HG02571 (cell line): ENCODE measurements at regions not wholly inside any gene's neighbourhood (a gene's known extent, or its start where the extent isn't known, plus 50 kb on each side); places are given as distances from the start of the nearest gene placed in this dataset.
"Not testable (repeated sequence)": the region's sequence is repeated elsewhere in the genome, so short reads cannot be mapped to it uniquely, and the experiment has no call there.

Experiments
- ATAC-seq: cut with Tn5 transposase; IDR thresholded peaks from one replicate; pipeline ENCODE4 v1.9.1; 2021; ENCODE audit warnings: mild to moderate bottlenecking, moderate library complexity; ENCODE audit not compliant: unreplicated experiment

DNA sequence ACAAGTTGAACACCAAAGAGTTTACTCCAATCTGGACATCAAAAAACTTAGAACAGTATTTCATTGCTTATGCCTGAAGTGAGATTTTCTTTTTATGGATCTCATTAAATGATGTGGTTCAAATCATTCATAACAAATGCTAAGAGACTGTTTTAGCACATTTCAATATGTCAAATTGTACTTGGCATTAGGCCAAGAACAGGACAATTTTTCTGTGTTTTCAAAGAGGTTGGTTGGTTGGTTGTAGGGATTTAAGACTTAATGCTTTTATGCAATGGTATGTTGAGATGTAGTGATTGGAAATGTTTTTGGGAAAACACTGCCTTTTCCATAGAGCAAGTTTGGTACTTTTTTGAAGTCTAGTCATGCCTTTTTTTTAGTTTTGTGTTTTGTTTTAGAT is 510.4 kb downstream of the ZNF674 start:
- ATAC-seq = no peak

DNA sequence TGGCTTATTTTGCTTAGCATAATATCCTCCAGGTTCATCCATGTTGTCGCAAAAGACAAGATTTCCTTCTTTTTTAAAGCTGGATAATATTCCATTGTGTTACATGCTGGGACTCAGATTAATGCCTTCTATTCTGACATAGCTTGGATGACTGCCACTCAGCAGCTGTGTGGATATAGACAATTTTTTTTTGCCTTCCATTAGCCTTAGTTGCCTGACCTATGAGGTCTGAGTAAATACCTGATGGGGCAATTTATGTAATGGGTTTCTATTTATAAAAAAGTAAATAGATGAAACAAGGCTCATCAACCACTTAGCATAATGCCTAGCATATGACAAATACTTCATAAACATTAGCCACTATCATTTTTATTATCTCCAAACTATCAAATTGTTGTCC is 515.4 kb downstream of the ZNF674 start:
- no peak for ATAC-seq

DNA sequence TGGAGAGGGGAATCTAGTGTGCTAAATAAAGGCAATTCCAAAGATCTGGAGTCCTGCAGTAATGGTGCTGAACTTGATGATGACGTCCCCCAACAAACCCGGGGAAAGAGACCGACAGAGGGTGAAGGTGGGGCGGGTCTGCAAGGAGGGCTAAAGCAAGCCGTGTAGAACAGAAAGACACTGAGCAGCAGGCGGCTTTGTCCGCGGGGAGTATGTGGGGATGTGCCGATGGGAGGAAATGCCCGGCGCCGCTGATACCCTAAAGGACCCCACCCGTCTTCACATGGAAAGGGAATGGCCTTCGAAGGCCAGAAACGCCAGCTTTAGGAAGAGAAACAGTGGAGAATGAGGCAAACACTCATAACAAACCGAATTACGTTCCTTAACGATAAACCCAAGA is 528.9 kb downstream of the ZNF674 start:
- ATAC-seq = no peak

DNA sequence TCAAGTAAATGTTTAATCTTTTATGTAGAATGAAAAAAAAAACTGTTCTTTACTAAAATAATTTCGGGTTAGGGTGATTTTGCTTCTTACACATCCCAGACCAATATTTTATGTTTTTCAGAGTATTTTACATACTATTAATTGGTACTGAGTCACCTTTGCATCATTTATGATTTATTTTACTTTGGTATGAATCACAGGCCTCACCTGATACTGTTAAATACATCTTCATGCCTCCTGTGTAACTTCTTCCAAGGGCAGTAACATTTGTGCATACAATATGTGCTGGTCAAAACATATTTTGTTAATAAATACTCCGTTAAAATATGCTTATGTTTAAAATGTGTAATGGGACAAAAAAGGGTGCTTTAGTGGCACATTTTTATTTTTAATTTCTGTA is 529.6 kb downstream of the ZNF674 start:
- no peak for ATAC-seq

DNA sequence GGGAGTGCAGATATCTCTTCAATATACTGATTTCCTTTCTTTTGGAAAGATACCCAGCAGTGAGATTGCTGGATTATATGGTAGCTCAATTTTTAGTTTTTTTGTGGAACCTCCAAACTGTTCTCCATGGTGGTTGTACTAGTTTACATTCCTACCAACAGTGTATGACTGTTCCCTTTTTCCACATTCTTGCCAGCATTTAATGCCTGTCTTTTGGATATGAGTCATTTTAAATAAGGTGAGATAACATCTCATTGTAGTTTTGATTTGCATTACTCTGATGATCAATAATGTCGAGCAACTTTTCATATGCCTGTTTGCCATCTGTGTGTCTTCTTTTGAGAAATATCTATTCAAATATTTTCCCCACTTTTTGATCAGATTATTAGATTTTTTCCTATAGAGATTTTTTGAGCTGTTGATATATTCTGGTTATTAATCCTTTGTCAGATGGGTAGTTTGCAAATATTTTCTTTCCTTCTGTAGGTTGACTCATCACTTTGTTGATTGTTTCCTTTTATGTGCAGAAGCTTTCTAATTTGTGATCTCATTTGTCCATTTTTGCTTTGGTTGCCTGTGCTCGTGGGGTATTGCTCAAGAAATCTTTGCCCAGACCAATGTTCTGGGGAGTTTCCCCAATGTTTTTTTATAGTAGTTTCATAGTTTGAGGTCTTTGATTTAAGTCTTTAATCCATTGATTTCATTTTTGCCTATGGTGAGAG is 552.7 kb downstream of the ZNF674 start:
- no peak for ATAC-seq

DNA sequence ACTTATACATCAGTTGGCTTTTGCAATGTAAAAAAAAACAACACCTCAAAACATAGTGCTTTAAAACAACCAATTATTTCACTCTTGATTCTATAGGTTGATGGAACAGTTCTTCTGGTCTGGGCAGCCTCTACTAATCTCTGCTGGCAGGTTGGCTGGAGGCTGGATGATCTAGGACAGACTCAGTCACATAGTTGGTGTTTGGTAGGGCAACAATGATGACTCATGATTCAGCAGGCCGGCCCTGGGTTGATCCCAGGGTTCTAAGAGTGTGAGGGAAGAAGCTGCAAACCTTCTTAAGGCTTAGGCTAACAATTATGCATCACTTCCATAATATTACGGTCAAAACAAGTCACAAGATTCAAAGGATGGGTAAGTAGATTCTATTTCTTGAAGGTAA is 558.2 kb downstream of the ZNF674 start:
- ATAC-seq = no peak

DNA sequence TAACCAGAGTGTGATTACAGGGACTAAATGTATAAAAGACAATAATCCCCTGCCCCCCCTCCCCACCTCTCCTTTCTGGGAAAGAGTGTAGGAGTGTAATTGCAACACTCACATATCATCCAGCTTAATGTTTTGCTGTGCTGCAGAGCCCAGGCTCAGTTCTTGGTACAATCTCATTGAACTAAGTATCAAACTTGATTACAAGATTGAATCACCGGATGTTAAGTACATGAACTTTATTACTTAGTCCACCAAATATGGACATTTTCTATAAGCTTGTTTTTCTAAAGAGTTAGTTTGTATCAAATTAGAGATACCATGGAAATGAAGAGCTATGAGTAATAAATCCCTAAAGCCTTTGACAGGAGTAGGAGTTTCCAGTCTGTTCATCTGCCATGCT is 559.1 kb downstream of the ZNF674 start:
- ATAC-seq = no peak

DNA sequence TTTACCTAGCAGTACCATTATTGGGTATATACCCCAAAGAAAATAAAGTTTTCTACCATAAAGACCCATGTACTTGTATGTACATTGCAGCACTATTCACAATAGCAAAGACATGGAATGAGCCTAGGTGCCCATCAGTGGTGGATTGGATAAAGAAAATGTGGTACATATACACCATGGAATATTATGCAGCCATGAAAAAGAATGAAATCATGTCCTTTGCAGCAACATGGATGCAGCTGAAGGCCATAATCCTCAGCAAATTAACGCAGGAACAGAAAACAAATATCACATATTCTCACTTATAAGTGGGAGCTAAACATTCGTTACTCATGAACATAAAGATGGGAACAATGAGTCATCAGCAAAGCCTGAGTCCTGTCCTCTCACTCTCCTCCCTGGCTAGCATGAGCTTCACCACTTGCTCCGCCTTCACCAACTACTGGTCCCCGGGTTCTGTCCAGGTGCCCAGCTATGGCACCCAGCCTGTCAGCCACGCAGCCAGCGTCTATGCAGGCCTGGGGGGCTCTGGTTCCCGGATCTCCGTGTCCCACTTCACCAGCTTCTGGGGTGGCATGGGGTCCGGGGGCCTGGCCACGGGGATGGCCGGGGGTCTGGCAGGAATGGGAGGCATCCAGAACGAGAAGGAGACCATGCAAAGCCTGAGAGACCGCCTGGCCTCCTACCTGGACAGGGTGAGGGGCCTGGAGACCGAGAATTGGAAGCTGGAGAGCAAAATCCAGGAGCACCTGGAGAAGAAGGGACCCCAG is 562.1 kb downstream of the ZNF674 start:
- ATAC-seq = not testable (repeated sequence)

DNA sequence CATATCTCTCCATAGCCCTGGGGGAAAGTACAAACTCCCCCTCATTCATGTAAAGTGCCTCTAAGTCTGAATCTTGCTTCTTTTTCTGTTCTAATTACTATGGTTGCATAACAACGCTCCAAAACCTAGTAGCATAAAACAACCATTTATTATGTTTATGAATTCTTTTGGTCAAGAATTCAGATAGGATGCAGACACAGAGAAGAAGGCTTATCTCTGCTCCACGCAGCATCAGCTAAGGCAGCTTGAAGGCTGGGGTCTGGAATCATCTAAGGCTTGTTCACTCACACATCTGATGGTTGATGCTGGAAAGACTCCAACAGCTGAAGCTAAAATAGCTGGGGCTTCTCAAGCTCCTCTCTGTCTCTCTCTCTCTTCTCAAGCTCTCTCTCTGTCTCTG is 564.5 kb downstream of the ZNF674 start:
- no peak for ATAC-seq

DNA sequence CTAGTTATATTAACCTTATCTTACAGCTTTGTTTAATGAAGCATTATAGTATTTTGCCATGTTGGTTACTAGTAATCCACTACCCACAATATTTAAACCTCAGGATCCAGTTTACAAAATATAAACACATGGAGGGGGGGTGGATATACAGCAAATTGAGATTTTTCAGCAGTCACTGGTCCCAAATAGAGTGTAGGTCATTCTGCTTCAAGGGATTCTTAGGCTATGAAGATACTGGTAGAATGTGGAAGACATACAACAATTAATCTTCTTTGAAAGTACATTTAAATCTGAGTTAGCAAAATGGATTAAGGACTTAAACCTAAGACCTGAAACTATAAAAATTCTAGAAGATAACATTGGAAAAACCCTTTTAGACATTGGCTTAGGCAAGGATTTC is 569.6 kb downstream of the ZNF674 start:
- no peak for ATAC-seq

DNA sequence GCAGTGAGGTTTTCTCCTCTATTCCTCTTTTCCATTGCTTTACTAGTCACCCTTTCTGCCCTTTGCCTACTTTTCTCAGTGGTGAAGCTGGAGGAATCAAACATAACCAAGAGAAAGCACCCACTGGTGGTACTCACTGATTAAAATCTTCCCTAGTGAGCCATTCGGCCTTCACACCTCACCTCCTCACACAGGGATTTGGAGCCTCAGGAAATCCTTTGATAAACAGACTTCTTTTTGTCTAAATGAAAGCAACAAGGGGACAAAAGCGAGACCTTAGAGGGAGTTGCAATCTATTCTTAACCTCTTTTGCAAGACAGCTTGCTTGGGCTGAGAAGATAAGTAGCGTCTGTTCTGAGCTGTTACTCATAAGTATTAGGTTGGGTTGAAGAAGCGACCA is 572.6 kb downstream of the ZNF674 start:
- no peak for ATAC-seq

DNA sequence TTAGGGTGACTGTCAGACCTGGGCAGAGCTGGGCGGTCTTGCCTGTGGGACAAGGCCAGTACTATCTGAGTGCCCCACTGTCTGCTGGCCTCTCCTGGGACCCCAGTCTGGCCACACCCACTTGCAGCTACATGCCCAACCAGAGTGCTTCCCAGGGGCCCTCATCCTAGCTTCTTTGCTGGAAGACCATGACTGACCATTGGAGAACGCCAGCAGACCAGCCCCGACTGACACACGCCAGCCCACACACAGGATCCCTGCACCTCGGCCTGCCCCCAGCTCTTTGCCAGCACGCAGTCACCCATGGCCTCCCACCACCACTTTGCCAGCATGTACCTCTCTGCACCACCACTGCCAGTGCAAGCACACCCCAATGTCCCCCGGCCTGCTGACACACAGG is 585.7 kb downstream of the ZNF674 start:
- no peak for ATAC-seq

DNA sequence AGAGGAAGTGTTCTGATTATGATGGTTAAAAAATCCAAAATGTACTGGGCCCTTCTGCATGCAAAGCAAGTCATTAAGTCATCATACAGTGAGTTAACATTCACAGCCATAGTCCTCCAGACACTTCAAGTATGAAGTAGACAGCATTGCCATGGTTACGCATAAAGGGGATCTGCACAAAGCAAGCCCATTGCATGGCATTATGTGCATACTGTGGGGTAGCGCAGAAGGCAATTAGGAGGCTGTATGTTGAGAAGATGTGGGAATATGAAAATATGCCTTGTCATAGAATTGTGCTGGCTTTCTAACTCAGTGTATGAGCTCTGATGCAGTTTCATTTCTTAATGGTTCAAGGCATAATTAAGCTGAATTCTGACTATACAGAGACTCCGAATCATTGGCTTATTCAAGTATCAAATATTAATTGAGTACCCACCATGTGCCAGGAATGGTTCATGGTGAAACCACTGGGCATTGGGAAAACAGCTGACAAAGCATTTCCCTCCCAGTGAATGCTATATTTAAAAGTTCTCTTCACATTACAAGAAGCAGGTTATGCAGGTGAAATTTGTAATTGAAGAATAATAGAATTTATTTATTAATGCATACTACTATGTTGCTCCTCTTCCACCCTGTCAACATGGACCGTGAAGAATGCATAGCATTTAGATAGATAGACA is 588.9 kb downstream of the ZNF674 start:
- no peak for ATAC-seq

DNA sequence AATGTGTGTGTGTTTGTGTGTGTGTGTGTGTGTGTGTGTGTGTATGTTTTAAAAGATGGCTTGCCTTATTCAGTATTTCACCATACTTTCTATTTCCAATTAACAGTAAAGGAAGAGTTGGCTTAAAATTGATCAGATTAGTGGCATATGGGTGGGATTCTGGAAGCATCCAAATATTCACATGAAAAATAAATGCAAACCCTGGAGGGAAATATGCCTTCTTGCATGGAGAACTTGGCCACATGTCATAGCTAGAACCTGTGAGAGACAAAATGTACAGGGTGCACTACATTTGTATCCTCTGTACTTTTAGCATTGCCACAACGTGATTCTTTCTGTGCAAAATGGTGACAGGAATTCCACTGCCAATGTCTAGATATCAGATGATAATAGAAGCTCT is 589.6 kb downstream of the ZNF674 start:
- no peak for ATAC-seq

DNA sequence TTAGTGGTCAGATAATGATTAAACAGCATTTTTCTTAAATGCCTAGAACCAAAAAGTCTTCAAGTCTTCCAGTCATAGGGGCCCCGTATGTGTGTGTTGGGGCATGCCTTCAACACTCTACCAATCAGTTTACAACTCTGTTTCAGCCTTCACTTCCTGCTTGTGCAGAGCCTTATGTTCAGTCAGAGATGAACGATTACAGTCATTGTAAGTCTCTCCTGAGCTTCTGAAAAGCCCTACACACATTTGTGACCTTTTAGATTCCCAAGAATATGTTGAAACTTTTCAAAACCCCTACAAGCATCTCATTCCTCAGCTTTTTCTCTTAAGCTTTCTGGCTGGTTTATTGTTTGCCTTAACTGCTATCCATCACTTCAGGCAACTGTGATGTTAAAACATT is 591.2 kb downstream of the ZNF674 start:
- ATAC-seq = no peak

DNA sequence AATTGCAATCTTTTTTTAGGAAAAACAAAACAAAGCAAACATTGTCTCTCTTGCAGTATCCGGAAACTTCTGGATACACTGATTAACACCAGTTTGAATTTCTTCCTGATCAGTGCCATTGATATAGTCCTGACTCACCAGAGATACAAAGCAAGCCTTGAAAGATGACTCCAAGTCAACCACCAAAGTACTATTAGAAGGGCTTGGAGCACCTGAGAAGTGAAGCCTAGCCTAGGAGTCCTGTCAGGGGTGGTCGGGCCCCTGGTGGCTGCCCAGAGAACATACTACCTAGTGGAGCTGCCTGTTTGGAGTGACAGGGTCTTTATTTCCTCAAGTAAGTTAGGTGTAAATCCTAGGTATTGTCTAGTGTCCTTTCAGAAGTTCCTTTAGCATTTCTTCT is 593.2 kb downstream of the ZNF674 start:
- ATAC-seq = no peak

DNA sequence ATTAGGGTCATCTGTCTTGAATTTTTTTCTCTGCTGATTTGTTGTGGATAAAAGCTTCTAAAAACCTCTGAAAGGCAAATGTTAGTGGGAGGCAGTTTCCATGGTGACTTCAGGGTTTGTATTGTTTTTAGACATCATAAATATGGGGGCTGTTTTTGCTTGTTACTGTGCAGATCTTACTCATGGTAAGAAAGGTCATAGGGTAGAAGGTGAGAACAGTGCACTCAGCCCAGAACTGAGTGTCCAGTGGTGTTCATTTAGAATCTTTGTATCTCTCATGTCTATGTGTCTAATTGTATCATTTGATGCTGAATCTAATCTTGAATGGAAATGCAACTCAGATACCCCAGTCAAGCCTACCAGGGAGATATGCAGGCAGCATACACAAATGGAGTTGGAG is 609.8 kb downstream of the ZNF674 start:
- ATAC-seq = no peak

DNA sequence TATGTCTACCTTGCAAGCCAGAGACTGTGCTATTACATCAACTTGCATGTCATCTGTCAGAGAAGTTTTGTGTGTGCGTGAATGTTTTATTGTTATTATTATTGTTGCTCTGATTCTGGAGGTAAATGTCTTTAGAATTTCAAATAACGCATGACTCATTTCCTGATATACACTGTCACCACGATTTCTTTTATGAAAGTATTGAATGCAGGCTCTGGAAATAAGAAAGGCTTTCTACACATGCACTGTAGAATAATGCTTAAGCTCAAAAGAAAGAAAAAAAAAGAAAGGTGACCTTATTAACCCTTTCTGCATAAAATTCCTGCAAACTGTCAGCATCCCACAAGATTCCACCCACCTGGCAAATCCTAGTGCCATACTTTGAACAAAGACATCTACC is 632.9 kb downstream of the ZNF674 start:
- no peak for ATAC-seq

DNA sequence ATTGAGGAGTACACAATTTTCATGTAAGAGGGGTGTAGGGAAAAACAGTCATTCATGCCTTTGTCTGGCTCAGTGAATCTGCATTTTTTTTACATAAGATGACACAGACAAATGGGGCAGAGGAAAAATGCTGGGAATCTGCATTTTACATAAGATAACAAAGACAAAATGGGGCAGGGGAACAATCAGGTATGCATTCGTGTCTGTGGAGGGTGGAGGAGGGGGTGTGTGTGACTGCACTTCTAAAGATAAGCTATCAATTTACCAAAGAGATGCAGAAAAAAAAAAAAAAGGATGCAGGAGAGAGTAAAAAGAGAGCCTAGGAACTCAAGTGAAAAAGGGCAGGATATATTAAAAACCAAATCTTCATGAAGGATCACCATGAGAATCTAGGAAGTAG is 637.4 kb downstream of the ZNF674 start:
- ATAC-seq = no peak

DNA sequence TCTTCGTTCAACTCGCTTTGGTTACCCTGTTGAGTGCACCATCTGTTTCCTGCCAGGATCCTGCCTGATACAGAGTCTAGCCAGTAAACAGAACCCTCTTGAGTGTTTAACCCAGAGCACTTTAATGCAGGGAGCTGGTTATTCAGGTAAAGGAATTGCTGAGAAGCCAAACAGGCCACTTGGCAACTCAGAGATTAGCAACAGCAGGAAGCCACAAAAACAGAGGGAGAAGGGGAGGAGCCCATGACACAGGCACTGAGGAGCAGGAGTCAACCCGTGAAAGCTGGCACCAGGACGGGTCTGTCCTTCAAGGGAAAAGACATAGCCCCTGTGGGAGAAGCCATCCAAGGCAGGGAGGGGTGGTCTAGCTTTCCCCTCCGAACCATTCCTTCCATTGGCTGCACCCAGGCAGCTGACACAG is 641.4 kb downstream of the ZNF674 start:
- no peak for ATAC-seq

DNA sequence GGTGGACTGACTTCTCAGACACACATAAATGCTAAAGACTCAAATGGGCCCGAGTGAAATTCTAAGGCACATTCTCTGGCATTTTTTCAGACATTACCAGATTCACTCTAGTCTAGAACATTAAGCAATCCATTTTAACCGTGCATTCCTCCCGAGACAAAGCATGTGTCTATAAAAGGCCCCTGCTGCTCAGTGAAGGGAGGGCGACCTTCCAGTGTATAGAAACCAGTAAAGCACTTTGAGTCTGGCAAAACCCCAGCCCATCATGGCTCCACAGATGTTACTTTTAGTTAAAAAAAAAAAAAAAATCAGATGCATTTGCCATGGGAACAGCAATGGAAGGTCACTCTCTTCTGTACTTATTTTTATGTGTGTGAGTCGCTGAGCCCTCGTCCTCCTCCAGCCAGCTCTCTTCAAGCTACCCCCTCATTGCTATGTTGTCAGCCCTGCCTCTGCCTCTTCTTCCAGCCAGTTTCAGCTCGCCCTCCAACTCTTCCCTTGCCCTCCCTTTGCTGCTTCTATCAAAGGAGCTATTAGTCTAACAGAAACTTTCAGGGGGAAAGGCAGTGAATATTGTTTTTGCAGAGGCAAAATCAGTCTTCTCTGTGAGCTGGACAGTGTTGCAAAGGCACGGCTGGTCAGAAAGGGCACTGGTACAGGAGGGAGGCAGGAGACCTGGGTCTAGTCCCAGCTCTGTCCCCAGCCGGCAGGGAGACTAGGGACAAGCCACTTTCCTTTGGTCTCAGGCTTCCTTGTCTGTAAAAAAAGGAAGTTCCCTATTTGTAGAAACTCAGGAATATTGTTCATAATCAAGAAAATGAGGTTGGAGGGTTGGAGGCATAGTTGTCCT is 644.2 kb downstream of the ZNF674 start:
- no peak for ATAC-seq
